AG09319 (cell line): ENCODE measurements at regions not wholly inside any gene's neighbourhood (a gene's known extent, or its start where the extent isn't known, plus 50 kb on each side); places are given as distances from the start of the nearest gene placed in this dataset.
"Not testable (repeated sequence)": the region's sequence is repeated elsewhere in the genome, so short reads cannot be mapped to it uniquely, and the experiment has no call there.

ENCODE experiments used
- DNase-seq: peaks from one replicate; pipeline ENCODE4 v3.0.0-alpha.2; 2010; ENCODE audit warnings: low read depth; ENCODE audit errors: extremely low read depth
- TF ChIP-seq, protein P1 (sequence below): IDR thresholded peaks from 2 replicates; pipeline ENCODE4 v1.5.1; 2011; ENCODE audit warnings: low read depth, mild to moderate bottlenecking, inconsistent platforms, low read length, moderate library complexity

DNA sequence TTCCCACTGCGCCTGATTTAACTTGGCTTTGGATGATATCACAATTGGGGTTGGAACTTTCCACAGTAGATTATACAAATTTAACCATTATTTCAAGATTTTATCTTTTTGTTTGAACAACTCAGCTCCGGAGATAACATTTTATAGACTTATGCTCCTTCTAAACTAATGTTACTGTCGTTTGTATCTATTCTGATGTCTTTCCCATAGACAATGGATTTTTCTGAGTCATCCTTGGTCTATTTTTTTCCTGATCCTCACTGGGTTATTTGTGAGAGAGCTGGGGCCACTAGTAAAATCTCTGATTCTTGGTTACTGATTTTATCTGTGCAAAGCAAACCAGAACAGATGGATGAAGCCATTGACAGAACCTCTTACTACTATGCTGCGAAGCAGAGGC lies 175.1 kb downstream of the SLC38A4 start:
- no peak for DNase-seq
- TF ChIP-seq, protein P1, sequence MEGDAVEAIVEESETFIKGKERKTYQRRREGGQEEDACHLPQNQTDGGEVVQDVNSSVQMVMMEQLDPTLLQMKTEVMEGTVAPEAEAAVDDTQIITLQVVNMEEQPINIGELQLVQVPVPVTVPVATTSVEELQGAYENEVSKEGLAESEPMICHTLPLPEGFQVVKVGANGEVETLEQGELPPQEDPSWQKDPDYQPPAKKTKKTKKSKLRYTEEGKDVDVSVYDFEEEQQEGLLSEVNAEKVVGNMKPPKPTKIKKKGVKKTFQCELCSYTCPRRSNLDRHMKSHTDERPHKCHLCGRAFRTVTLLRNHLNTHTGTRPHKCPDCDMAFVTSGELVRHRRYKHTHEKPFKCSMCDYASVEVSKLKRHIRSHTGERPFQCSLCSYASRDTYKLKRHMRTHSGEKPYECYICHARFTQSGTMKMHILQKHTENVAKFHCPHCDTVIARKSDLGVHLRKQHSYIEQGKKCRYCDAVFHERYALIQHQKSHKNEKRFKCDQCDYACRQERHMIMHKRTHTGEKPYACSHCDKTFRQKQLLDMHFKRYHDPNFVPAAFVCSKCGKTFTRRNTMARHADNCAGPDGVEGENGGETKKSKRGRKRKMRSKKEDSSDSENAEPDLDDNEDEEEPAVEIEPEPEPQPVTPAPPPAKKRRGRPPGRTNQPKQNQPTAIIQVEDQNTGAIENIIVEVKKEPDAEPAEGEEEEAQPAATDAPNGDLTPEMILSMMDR: no peak

DNA sequence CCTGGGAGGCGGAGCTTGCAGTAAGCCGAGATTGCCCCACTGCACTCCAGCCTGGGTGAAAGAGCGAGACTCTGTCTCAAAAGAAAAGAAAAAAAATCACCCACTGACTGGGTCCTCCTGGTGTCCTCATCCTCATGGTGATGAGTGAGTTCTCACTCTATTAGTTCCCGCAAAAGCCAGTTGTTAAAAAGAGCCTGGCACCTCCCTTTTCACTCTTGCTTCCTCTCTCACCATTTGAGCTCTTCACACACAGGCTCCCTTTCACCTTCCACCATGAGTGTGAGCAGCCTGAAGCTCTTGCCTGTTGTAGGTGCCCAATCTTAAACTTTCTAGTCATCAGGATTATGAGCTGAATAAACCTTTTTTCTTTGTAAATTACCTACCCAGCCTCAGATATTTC lies 176.4 kb downstream of the SLC38A4 start:
- no peak for DNase-seq

DNA sequence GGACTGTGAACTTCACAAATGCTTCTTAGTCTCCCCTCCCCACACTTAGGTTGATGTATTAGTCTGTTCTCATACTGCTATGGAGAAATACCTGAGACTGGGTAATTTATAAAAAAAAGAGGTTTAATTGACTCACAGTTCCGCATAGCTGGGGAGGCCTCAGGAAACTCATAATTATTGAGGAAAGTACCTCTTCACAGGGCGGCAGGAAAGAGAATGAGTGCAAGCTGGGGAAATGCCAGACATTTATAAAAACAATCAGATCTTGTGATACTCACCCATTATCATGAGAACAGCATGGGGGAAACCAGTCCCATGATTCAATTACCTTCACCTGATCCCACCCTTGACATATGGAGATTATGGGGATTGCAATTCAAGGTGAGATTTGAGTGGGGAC lies 178.8 kb downstream of the SLC38A4 start:
- TF ChIP-seq, protein P1: no peak
- DNase-seq: no peak

More for the DNA sequence above, 176.4 kb downstream of the SLC38A4 start:
- TF ChIP-seq, protein P1: no peak

DNA sequence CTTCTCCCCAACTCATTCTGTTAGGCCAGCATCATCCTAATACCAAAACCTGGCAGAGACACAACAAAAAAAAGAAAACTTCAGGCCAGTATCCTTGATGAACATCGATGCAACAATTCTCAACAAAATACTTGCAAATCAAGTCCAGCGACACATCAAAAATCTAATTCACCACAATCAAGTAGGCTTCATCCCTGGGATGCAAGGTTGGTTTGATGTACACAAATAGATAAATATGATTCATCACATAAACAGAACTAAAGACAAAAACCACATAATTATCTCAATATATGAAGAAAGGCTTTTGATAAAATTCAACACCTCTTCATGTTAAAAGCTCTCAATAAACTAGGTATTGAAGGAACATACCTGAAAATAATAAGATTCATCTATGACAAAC lies 184.1 kb downstream of the SLC38A4 start:
- DNase-seq: not testable (repeated sequence)

DNA sequence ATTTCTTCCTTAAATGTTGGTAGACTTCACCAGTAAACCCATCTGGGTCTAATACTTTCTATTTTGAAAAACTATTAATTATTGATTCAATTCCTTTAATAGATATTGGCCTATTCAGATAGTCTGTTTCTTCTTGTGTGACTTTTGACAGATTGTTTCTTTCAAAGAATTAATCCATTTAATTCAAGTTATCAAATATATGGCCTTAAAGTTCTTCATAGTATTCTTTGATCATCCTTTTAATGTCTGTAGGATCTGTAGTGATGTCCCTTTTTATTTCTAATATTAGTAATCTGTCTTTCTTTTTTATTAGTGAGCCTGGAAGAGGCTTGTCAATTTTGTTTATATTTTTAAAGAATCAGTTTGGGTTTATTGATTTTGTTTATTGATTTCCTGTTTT lies 190.0 kb downstream of the SLC38A4 start:
- DNase-seq: no peak
- TF ChIP-seq, protein P1: no peak

DNA sequence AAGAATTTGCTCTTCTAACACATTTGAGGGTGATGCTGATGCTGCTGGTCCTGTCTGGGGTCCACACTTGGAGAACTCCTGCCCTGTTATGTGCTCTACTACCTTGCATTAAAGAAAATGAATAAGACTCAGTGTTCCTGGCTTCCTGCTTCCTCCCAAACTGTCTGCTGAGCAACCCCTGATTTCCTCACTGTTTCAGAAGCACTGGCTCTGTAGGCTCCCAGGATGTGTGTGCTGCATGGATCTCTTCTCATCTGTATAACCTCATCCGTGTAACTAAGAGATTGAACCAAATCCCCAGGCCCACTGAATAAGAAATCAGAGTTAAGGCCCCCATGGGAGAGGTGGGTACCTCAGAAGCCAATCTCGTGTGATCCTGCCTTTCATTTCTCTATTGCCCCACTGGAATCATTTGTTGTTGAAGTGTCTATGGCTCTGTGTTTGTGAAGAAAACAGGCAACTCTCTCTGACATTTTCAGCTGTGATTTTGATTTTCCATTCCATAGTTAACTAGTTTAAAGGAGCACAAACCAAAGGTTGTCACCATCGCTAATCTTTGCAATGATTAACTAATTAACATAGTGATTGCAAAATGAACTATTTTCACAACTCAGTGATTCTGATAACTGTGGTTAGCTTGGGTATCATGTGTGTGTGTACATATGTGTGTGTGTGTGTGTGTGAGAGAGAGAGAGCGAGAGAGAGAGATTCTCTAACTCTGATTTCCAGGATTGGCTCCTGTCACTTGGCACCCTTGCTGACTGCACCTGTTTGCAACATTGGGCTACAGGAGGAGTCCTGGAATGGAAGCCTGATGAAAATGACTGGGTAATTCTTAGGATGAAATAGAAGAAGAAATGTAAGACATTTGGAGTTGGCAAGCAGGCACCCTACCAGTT lies 196.2 kb downstream of the SLC38A4 start:
- TF ChIP-seq, protein P1: no peak
- no peak for DNase-seq

DNA sequence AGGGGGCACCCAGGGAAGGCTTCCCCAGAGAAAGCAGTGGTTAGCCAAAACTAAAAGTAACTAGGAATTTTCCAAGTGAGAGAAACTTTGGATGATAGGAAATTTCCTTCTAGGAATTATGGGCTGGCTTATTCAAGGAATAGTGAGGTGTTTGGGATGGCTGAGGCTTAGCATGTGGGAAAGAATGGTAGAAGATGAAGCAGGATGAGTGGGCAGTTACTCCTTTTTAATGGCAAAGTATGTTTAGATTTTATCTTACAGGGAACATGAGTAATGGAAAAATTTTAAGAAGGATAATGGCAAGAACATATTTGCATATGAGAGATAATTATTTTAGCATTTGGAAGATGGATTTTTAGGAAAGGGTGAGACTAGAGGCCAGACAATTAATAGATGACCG lies 197.6 kb downstream of the SLC38A4 start:
- TF ChIP-seq, protein P1: no peak
- no peak for DNase-seq

DNA sequence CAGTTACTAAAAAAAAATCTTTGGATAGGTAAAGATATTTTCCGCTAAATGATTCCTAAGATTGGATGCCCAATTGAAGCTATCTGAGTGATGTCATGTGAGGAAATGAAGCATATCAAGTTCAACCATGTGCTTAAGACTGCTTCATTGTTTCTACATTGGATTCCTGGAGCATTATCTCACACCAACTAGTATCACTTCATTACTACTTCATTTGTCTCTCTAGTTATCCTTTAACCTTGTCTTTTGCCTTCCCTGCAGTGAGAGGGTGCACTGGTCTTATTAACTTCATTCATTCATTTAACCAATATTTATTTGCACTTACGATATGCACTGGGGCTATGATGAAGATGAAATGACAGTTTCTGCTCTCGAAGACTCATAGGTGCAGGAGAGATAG lies 198.1 kb downstream of the SLC38A4 start:
- TF ChIP-seq, protein P1: no peak
- no peak for DNase-seq

DNA sequence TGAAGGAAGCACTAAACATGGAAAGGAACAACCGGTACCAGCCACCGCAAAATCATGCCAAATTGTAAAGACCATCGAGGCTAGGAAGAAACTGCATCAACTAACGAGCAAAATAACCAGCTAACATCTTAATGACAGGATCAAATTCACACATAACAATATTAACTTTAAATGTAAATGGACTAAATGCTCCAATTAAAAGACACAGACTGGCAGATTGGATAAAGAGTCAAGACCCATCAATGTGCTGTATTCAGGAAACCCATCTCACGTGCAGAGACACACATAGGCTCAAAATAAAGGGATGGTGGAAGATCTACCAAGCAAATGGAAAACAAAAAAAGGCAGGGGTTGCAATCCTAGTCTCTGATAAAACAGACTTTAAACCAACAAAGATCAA lies 206.3 kb downstream of the SLC38A4 start:
- DNase-seq: not testable (repeated sequence)

DNA sequence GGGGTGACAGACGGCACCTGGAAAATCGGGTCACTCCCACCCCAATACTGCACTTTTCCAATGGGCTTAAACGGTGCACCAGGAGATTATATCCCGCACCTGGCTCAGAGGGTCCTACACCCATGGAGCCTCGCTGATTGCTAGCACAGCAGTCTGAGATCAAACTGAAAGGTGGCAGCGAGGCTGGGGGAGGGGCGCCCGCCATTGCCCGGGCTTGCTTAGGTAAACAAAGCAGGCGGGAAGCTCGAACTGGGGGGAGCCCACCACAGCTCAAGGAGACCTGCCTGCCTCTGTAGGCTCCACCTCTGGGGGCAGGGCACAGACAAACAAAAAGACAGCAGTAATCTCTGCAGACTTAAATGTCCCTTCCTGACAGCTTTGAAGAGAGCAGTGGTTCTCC lies 208.1 kb downstream of the SLC38A4 start:
- not testable (repeated sequence) for DNase-seq
